Activated naive CD4-positive, alpha-beta T cell treated with anti-CD3 and anti-CD28 coated beads, Interleukin-2, amount 10 ng/mL, durations not matched to agents 7 days and 5 days (primary cell): ENCODE measurements at regions not wholly inside any gene's neighbourhood (a gene's known extent, or its start where the extent isn't known, plus 50 kb on each side); places are given as distances from the start of the nearest gene placed in this dataset.

Source experiments
- CTCF ChIA-PET: fragments of 350-600 bp; sonication (Branson Sonifier 250); formaldehyde crosslinking; loops from one replicate; lab custom pipeline; 2021; ENCODE audit warnings: antibody characterized with exemption; lab: Charles Lee
- DNase-seq: peaks from one replicate; pipeline ENCODE4 v3.0.0-alpha.2; 2020
- H3K27ac Mint-ChIP-seq: one replicate; pipeline ENCODE4 v1.8.0; 2021; ENCODE audit warnings: mild to moderate bottlenecking, moderate library complexity, mixed read lengths
- H3K27me3 Mint-ChIP-seq: one replicate; pipeline ENCODE4 v1.8.0; 2021; ENCODE audit warnings: mild to moderate bottlenecking, mixed read lengths
- H3K36me3 Mint-ChIP-seq: one replicate; pipeline ENCODE4 v1.8.0; 2021; ENCODE audit warnings: mixed read lengths
- H3K4me1 Mint-ChIP-seq: one replicate; pipeline ENCODE4 v1.8.0; 2021; ENCODE audit warnings: mixed read lengths
- H3K4me3 Mint-ChIP-seq: one replicate; pipeline ENCODE4 v1.8.0; 2021; ENCODE audit warnings: mild to moderate bottlenecking, moderate library complexity, mixed read lengths
- H3K9me3 Mint-ChIP-seq: one replicate; pipeline ENCODE4 v1.8.0; 2021; ENCODE audit warnings: mixed read lengths

DNA sequence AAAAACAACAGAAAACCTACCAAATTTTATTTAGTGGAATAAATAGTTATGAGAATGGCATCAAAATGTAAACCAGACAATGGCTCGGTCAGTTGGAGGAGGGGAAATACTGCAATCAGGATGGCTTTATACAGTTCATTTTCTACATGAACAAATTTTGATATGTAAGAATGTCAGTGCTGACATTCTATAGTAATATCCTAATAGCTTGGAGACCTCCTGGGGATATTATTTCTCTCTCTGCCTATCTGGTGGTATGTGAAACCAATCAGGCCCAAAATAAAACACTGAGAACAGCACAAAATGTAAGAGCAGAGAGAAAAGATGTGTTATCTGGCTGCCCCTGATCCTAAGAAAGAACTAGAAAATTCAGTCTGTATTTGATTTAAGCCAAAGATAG lies 327.7 kb downstream of the UBE3D start:
- no peaks in the 10 kb centered on the region for H3K36me3 Mint-ChIP-seq
- CTCF ChIA-PET, result no interaction called here
- H3K27ac Mint-ChIP-seq, result no peak overlapping the region
- H3K4me1 Mint-ChIP-seq, result no peaks in the 10 kb centered on the region
- no peak for DNase-seq
- no peaks in the 10 kb centered on the region for H3K9me3 Mint-ChIP-seq
- no peak overlapping the region for H3K4me3 Mint-ChIP-seq
- no peaks in the 10 kb centered on the region for H3K27me3 Mint-ChIP-seq

- Mint-ChIP-seq H3K36me3 (no peaks in the 10 kb centered on the region), H3K4me1 (no peaks in the 10 kb centered on the region), H3K27me3 (no peaks in the 10 kb centered on the region), H3K9me3 (no peaks in the 10 kb centered on the region), H3K27ac (no peak overlapping the region), H3K4me3 (no peak overlapping the region)
- no peak for DNase-seq
- CTCF ChIA-PET, result no interaction called here
Observed at GRCh38 chr6:82738773-82739172, 326.9 kb downstream of the UBE3D start.

- Mint-ChIP-seq H3K27me3 (no peaks in the 10 kb centered on the region), H3K9me3 (no peaks in the 10 kb centered on the region), H3K27ac (no peak overlapping the region), H3K4me3 (no peak overlapping the region), H3K4me1 (no peaks in the 10 kb centered on the region), H3K36me3 (no peaks in the 10 kb centered on the region)
- no peak for DNase-seq
- CTCF ChIA-PET, result no interaction called here
Observed at GRCh38 chr6:82739303-82739702, 326.3 kb downstream of the UBE3D start.

DNA sequence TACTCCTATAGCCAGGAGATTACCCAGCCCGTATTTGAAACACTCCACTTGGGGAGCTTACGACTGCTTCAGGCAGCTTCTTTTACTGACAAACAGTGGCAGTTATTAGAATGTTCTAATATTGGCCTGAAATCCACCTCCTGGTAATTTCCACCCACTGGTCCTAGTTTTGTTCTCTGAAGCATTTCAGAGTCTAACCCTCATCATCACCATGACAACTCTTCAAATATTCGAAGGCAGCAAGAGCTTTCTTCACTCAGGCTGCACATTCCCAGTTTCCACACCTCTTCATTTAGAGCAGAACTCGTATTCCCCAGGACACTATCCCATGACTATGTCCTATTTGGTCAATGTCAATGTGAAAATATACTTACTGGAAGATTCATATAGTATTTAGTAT lies 325.6 kb downstream of the UBE3D start:
- Mint-ChIP-seq H3K27me3 (no peaks in the 10 kb centered on the region), H3K4me1 (no peaks in the 10 kb centered on the region), H3K9me3 (no peaks in the 10 kb centered on the region), H3K36me3 (no peaks in the 10 kb centered on the region), H3K4me3 (no peak overlapping the region), H3K27ac (no peak overlapping the region)
- DNase-seq, result no peak
- CTCF ChIA-PET, result no interaction called here

GRCh38 chr6:82741325-82741995 lies 324.2 kb downstream of the UBE3D start:
- CTCF ChIA-PET, result no interaction called here
- no peaks in the 10 kb centered on the region for H3K27me3 Mint-ChIP-seq
- H3K4me1 Mint-ChIP-seq, result no peaks in the 10 kb centered on the region
- no peak for DNase-seq
- H3K27ac Mint-ChIP-seq, result no peak overlapping the region
- no peaks in the 10 kb centered on the region for H3K36me3 Mint-ChIP-seq
- no peaks in the 10 kb centered on the region for H3K9me3 Mint-ChIP-seq
- H3K4me3 Mint-ChIP-seq, result no peak overlapping the region

DNA sequence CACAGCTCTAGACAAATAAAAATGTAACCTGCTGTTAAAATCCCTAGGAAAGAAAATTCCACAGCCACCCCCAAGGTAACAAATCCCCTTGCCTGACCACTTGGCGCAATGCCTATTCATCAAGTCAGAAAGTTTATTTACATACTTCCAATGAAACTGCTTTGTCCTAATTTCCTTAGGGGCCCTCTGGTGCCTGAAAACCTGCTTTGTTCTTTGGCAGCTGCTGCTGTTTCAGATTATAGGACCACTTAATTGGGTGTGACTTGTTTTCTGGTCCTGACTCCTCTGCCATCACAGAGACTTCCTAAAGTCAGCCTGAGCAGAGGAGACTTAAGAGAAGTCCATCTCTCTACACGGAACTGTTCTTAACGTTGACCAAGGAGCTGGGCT lies 323.6 kb downstream of the UBE3D start:
- H3K36me3 Mint-ChIP-seq, result no peaks in the 10 kb centered on the region
- no peak for DNase-seq
- no peak overlapping the region for H3K27ac Mint-ChIP-seq
- H3K4me1 Mint-ChIP-seq, result no peaks in the 10 kb centered on the region
- no peaks in the 10 kb centered on the region for H3K27me3 Mint-ChIP-seq
- H3K4me3 Mint-ChIP-seq, result no peak overlapping the region
- CTCF ChIA-PET, result no interaction called here
- no peaks in the 10 kb centered on the region for H3K9me3 Mint-ChIP-seq

- no peak overlapping the region for H3K4me3 Mint-ChIP-seq
- no peaks in the 10 kb centered on the region for H3K9me3 Mint-ChIP-seq
- CTCF ChIA-PET, result no interaction called here
- no peaks in the 10 kb centered on the region for H3K36me3 Mint-ChIP-seq
- H3K4me1 Mint-ChIP-seq, result no peaks in the 10 kb centered on the region
- H3K27me3 Mint-ChIP-seq, result no peaks in the 10 kb centered on the region
- DNase-seq, result no peak
- no peak overlapping the region for H3K27ac Mint-ChIP-seq
Observed at GRCh38 chr6:82744286-82745015, 321.2 kb downstream of the UBE3D start.

- no peaks in the 10 kb centered on the region for H3K36me3 Mint-ChIP-seq
- CTCF ChIA-PET, result no interaction called here
- no peak overlapping the region for H3K27ac Mint-ChIP-seq
- H3K9me3 Mint-ChIP-seq, result no peaks in the 10 kb centered on the region
- no peaks in the 10 kb centered on the region for H3K4me1 Mint-ChIP-seq
- no peak for DNase-seq
- no peak overlapping the region for H3K4me3 Mint-ChIP-seq
- H3K27me3 Mint-ChIP-seq, result no peaks in the 10 kb centered on the region
Observed at GRCh38 chr6:82750556-82750955, 315.1 kb downstream of the UBE3D start.

DNA sequence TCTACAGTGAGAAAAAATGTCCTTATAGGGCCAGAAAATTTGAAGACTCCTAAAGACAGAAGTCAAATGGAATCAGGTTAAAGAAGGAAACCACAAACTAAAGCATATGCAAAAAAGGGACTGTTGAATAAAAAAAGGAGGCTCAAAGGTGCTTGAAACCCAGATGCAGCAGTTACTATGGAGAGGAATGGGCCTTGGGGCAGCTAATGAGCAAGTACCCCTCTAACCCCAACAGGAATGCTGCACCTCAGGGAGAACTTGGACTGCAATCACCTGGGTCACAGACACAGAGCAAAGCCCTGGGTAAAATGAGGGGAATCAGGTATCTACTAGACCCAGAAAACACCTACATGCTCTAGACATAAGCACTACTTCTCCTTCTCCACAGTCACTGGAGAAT lies 313.9 kb downstream of the UBE3D start:
- no peaks in the 10 kb centered on the region for H3K36me3 Mint-ChIP-seq
- CTCF ChIA-PET, result no interaction called here
- H3K4me1 Mint-ChIP-seq, result no peaks in the 10 kb centered on the region
- H3K27me3 Mint-ChIP-seq, result no peaks in the 10 kb centered on the region
- no peak overlapping the region for H3K27ac Mint-ChIP-seq
- no peak for DNase-seq
- H3K9me3 Mint-ChIP-seq, result no peaks in the 10 kb centered on the region
- H3K4me3 Mint-ChIP-seq, result no peak overlapping the region

- no peak for DNase-seq
- Mint-ChIP-seq H3K4me1 (no peaks in the 10 kb centered on the region), H3K27ac (no peak overlapping the region), H3K4me3 (no peak overlapping the region), H3K9me3 (no peaks in the 10 kb centered on the region), H3K36me3 (no peaks in the 10 kb centered on the region), H3K27me3 (no peaks in the 10 kb centered on the region)
- CTCF ChIA-PET, result no interaction called here
Observed at GRCh38 chr6:82761674-82762345, 303.8 kb downstream of the UBE3D start.

- Mint-ChIP-seq H3K4me1 (no peaks in the 10 kb centered on the region), H3K27ac (no peak overlapping the region), H3K36me3 (no peaks in the 10 kb centered on the region), H3K9me3 (no peaks in the 10 kb centered on the region), H3K4me3 (no peak overlapping the region), H3K27me3 (no peaks in the 10 kb centered on the region)
- DNase-seq, result no peak
- CTCF ChIA-PET, result no interaction called here
Observed at GRCh38 chr6:82766476-82766875, 299.2 kb downstream of the UBE3D start.

DNA sequence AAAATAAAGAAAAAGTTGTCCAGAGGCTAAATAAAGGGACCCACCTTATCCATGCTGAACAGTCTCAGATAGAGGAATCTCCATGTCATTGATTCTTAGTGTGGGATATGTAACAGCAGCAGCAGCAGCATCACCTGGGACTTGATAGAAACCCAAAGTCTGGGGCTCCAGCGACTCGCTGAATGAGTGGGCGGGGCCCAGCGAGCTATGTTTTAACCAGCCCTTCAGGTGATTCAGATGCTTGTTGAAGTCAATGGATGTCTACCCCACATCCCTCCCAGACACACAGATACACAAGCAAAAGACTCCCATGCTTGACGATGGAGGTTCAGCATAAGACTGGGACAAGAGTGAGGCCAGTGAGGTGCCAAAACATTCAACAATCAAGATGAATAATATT lies 298.6 kb downstream of the UBE3D start:
- no peak for DNase-seq
- no peak overlapping the region for H3K4me3 Mint-ChIP-seq
- H3K4me1 Mint-ChIP-seq, result no peaks in the 10 kb centered on the region
- H3K27ac Mint-ChIP-seq, result no peak overlapping the region
- H3K9me3 Mint-ChIP-seq, result no peaks in the 10 kb centered on the region
- H3K36me3 Mint-ChIP-seq, result no peaks in the 10 kb centered on the region
- CTCF ChIA-PET, result no interaction called here
- H3K27me3 Mint-ChIP-seq, result no peaks in the 10 kb centered on the region

DNA sequence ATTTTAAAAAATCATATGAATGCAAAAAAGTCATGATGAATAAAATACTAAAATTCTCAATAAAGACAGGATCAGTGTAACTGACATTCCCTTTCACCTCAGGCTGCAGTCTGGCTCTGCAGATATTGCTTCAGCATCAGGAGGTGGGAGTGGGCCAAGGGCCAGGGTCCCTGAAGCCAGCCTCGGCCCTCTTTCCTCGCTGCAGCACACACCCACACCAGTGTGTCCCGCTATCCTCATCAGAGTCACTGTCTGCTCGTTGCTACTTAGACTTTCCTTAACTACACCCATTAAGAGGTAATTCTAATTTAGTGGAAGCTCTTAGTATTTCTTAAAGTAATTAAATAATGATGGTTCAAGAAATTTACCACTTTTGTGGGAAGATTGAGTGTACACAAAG lies 298.2 kb downstream of the UBE3D start:
- Mint-ChIP-seq H3K4me1 (no peaks in the 10 kb centered on the region), H3K27ac (no peak overlapping the region), H3K4me3 (no peak overlapping the region), H3K9me3 (no peaks in the 10 kb centered on the region), H3K36me3 (no peaks in the 10 kb centered on the region), H3K27me3 (no peaks in the 10 kb centered on the region)
- no peak for DNase-seq
- CTCF ChIA-PET, result no interaction called here

DNA sequence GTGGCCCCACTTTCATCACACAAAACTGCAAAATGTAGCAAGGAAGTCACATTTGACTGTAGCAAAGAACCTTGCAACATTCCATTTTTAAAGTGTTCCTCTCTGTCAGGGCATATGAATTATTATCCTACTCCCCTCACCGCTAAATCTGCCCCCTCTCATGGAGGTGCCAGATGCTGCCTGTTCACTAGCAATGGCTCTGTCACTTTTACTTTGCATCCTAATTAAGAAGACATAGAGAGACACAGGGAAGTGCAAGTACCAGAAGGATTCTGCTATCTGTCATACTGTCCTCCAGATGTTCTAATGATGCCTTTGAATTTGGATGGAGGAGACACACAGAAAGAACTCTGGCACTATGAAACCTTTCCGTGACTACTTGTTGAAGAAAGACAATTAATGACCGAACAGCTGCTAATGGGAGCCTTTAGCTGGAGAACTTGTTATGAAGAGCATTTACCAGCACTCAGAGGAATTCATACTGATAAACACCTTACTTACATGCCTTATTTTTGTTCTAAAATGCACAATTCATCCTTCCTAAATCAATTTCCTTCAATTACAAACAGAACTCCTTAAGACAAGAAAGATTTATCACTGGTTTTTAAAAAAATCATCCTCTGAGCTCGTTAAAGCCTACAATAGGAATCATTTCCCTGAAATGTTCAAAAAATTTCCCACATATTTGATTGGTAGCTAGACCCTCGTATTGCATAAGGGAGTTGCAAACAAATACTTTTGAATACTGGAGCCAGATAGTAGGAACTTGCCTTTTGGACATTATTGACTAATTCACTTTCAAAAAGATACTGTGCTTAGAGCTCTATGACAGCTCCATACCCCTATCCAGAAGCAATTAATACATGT lies 292.6 kb downstream of the UBE3D start:
- no peaks in the 10 kb centered on the region for H3K9me3 Mint-ChIP-seq
- H3K4me1 Mint-ChIP-seq, result no peaks in the 10 kb centered on the region
- H3K27ac Mint-ChIP-seq, result no peak overlapping the region
- no peak for DNase-seq
- H3K4me3 Mint-ChIP-seq, result no peak overlapping the region
- CTCF ChIA-PET, result no interaction called here
- H3K36me3 Mint-ChIP-seq, result no peaks in the 10 kb centered on the region
- H3K27me3 Mint-ChIP-seq, result no peaks in the 10 kb centered on the region
